Stimulated activated CD8-positive, alpha-beta memory T cell treated with anti-CD3 and anti-CD28 coated beads, Interleukin-4, amount 100 ng/mL, for 24 hours (primary cell): ENCODE measurements at regions not wholly inside any gene's neighbourhood (a gene's known extent, or its start where the extent isn't known, plus 50 kb on each side); places are given as distances from the start of the nearest gene placed in this dataset.
"Not testable (repeated sequence)": the region's sequence is repeated elsewhere in the genome, so short reads cannot be mapped to it uniquely, and the experiment has no call there.

Source experiments
- DNase-seq: peaks from one replicate; pipeline ENCODE4 v3.0.0-alpha.2; 2020; ENCODE audit warnings: low read depth

DNA sequence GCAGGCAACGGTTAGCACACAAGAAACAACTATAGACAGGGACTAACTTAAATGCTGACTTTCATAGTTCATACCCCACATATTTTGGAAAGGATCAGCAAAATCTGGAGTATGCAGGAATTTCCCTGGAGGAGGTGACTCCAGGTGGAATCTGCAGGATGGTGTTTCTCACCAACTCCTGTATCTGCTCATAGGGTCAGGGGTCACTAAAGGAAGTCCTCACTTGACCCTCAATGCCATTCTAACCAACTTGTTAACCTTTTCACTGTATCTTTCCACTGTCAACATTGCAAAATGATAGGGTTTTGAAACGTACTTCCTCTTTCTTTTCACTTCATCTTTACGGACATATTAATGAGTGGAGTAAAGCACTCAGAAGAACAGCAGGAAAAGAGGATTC lies 207.0 kb upstream of the CXCR4 start:
- DNase-seq: no peak

DNA sequence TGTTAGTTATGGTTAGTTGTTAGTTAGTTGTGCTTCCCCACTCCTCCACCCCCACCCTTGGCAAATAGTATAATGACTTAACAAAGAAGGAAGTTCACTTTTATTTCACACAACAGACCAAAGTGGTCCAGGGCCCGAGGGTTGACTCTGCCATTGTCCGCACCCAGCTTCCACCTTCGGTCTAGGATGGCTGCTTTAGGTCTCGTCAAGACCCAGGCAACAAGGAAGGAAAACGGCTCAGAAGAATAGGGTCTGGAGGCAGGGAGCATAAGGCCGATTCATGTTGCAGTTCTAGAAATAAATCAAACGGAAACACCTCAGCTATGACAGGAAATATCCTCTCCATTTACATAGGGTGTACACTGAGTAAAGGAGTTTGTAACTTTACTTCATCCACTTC lies 206.0 kb upstream of the CXCR4 start:
- DNase-seq: no peak

- DNase-seq: no peak
Measured at GRCh38 chr2:136323195-136323594, 205.2 kb upstream of the CXCR4 start.

DNA sequence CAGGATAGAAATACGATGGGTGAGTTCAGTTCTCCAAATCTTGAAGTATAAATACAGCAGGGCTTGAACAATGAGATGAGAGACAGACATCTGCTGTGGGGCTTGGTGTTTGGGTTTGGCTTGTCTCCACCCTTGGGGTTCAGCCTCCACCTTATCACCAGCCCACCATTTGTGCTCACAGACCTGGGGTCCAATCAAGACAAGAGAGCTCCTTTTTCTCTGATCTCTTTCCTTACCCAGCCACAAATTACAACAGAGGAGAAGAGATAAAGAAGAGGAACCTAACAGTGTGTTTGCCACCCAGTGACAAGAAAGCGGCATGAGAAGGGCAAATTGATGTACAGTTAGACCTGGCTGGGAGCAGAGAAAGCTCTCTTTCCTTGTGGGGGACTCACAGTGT lies 204.5 kb upstream of the CXCR4 start:
- DNase-seq: no peak

- DNase-seq: no peak
Measured at GRCh38 chr2:136319651-136320050, 201.7 kb upstream of the CXCR4 start.

DNA sequence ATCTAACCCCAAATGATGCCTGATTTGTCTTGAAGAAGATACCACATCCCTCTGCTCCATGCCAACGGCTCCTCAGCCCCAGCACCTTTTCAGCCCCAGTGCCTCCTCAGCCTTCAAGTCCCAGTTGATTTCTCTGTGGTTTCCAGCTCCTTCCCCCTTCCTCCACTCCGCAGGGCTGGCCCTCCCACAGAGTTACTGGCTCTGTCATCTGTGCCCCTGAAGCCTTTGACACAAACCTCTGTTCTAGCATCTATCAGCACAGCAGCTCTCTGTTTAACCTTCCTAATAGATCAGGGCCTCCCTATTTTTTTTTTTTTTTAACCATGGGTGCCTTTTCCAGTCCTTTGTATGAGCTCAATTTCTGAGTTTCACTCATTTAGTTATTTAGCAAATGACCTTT lies 201.3 kb upstream of the CXCR4 start:
- peak; percentile 4 for DNase-seq

DNA sequence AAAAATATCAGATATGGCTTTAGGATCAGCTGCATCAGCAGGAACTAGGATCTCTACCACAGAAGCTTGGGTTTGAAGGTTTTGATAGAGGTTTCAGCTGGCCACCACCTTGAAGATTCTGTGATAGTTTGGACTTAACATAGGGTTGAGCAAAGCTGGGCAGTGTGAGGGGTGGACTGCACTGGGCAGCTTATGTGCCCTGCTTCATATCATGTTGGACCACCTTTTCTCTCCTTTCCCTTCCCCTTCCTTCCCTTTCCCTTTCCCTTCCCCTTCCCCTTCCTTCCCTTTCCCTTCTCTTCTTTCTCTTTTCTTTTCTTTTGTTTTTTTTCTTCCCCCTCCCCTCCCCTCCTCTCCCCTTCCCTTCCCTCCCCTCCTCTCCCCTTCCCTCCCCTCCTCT lies 196.3 kb upstream of the CXCR4 start:
- no peak for DNase-seq

- not testable (repeated sequence) for DNase-seq
Measured at GRCh38 chr2:136312568-136312967, 194.6 kb upstream of the CXCR4 start.

- no peak for DNase-seq
Measured at GRCh38 chr2:136310797-136311603, 193.1 kb upstream of the CXCR4 start.

GRCh38 chr2:136310005-136310495 lies 192.1 kb upstream of the CXCR4 start:
- DNase-seq: peak; percentile 2

DNA sequence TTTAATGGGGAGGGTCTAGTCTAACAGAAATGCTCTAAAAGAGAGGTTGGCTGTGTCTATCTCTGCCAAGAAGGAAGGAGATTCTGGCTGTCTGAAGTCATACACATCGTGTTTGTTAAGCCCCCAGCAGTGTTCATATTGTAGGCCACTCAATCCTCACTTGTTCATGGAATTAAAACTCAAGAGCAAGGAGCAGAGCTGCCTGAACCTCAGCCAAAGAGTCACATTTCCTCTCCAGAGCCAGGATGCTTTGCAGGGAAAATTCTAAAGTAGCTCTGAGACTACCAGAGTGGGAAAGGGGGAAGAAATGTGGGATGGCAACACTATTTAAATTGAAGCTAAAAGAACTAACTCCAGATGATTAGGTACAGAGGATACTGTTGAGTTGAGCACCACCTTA lies 190.7 kb upstream of the CXCR4 start:
- DNase-seq: no peak

GRCh38 chr2:136306836-136307235 lies 188.9 kb upstream of the CXCR4 start:
- no peak for DNase-seq

- no peak for DNase-seq
Measured at GRCh38 chr2:136305517-136306192, 187.7 kb upstream of the CXCR4 start.

GRCh38 chr2:136301006-136301405 lies 183.1 kb upstream of the CXCR4 start:
- no peak for DNase-seq

- DNase-seq: no peak
Measured at GRCh38 chr2:136298631-136299030, 180.7 kb upstream of the CXCR4 start.

DNA sequence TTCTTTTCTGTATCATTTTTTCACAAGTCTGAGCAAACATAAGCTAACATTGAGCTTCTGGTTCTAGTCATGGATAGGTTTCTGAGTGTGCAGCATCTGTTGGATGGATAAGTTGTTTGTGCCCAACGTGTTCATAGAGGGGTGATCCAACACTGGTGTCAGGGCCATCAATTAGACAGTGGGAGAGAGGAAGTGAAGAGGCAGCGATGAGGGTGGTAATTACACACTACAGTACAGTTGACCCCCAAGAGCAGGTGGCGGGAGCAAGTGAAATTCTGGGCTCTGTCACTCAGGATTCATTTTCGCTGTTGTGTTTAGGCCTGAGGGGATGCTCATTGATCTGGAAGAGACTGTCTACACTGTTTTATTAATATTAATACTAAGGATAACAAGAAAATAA lies 180.0 kb upstream of the CXCR4 start:
- no peak for DNase-seq

- no peak for DNase-seq
Measured at GRCh38 chr2:136297312-136297711, 179.4 kb upstream of the CXCR4 start.

- no peak for DNase-seq
Measured at GRCh38 chr2:136295168-136295567, 177.2 kb upstream of the CXCR4 start.

- no peak for DNase-seq
Measured at GRCh38 chr2:136291871-136292270, 173.9 kb upstream of the CXCR4 start.

DNA sequence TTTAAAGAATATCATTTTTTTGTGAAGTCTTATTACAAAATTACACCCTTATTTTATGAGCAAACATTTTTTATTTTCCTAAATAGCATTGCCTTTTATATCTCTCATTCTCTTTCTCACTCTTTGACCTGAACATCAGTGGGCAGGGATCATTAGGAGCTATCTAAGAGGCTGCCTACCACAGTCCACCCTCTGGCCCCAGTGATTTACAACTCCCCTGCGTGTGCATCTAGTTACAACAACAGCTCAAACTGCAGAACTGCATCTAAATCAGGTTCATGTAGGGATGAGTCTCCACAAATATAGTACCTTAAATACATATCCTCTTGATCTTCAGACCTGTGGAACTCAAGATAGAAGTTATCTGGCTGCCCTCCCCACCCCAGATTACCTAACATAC lies 172.4 kb upstream of the CXCR4 start:
- no peak for DNase-seq

- no peak for DNase-seq
Measured at GRCh38 chr2:136288249-136288648, 170.3 kb upstream of the CXCR4 start.

- no peak for DNase-seq
Measured at GRCh38 chr2:136286423-136286822, 168.5 kb upstream of the CXCR4 start.
